ENCODE measurements at regions not wholly inside any gene's neighbourhood (a gene's known extent, or its start where the extent isn't known, plus 50 kb on each side); places are given as distances from the start of the nearest gene placed in this dataset.
"Not testable (repeated sequence)": the region's sequence is repeated elsewhere in the genome, so short reads cannot be mapped to it uniquely, and the experiment has no call there.

- H3K27ac ChIP-seq (ENCODE audit: low read depth, low read length), result no peak overlapping the region
- H3K9me3 ChIP-seq (ENCODE audit: insufficient read depth, low read depth, low read length), result peaks cover 23% of the 10 kb centered on the region; the same call in 1 of the 2 replicates
- no peaks in the 10 kb centered on the region for H3K27me3 ChIP-seq (ENCODE audit: insufficient read depth, low read length)
- no peak overlapping the region for H3K9ac ChIP-seq (ENCODE audit: low read depth, low read length)
- 100% methylated on average over 2 of the region's 3 CpGs for WGBS
- H3K4me1 ChIP-seq (ENCODE audit: insufficient read depth, low read length), result peaks cover 11% of the 10 kb centered on the region; the same call in 1 of the 2 replicates
- no peaks in the 10 kb centered on the region for H3K36me3 ChIP-seq (ENCODE audit: insufficient read depth, low read length)
- H3K4me3 ChIP-seq (ENCODE audit: low read length), result no peak overlapping the region
These were observed 1090.3 kb upstream of the CITED2 start for GRCh38 chr6:140464720-140465119.

GRCh38 chr6:140463312-140463710, 1088.9 kb upstream of the CITED2 start:
- Histone ChIP-seq H3K36me3 (ENCODE audit: insufficient read depth, low read length) (no peaks in the 10 kb centered on the region), H3K27me3 (ENCODE audit: insufficient read depth, low read length) (no peaks in the 10 kb centered on the region), H3K27ac (ENCODE audit: low read depth, low read length) (no peak overlapping the region), H3K4me1 (ENCODE audit: insufficient read depth, low read length) (peaks cover 11% of the 10 kb centered on the region; the same call in 1 of the 2 replicates), H3K9me3 (ENCODE audit: insufficient read depth, low read depth, low read length) (peaks cover 15% of the 10 kb centered on the region; the same call in 1 of the 2 replicates), H3K4me3 (ENCODE audit: low read length) (no peak overlapping the region), H3K9ac (ENCODE audit: low read depth, low read length) (no peak overlapping the region)
- 100% methylated on average over 1 of the region's 2 CpGs for WGBS

GRCh38 chr6:140462453-140463311, 1088.2 kb upstream of the CITED2 start:
- 89% methylated on average over 2 of the region's 3 CpGs for WGBS
- Histone ChIP-seq H3K9me3 (ENCODE audit: insufficient read depth, low read depth, low read length) (peaks cover 9% of the 10 kb centered on the region; the same call in 1 of the 2 replicates), H3K27me3 (ENCODE audit: insufficient read depth, low read length) (no peaks in the 10 kb centered on the region), H3K36me3 (ENCODE audit: insufficient read depth, low read length) (no peaks in the 10 kb centered on the region), H3K4me1 (ENCODE audit: insufficient read depth, low read length) (peaks cover 11% of the 10 kb centered on the region; the same call in 1 of the 2 replicates), H3K4me3 (ENCODE audit: low read length) (no peak overlapping the region), H3K9ac (ENCODE audit: low read depth, low read length) (no peak overlapping the region), H3K27ac (ENCODE audit: low read depth, low read length) (no peak overlapping the region)

GRCh38 chr6:140462076-140462452, 1087.6 kb upstream of the CITED2 start:
- no peak overlapping the region for H3K4me3 ChIP-seq (ENCODE audit: low read length)
- no peak overlapping the region for H3K27ac ChIP-seq (ENCODE audit: low read depth, low read length)
- no peaks in the 10 kb centered on the region for H3K36me3 ChIP-seq (ENCODE audit: insufficient read depth, low read length)
- H3K4me1 ChIP-seq (ENCODE audit: insufficient read depth, low read length), result peaks cover 11% of the 10 kb centered on the region; the same call in 1 of the 2 replicates
- H3K9ac ChIP-seq (ENCODE audit: low read depth, low read length), result no peak overlapping the region
- H3K9me3 ChIP-seq (ENCODE audit: insufficient read depth, low read depth, low read length), result peaks cover 3% of the 10 kb centered on the region; the same call in 1 of the 2 replicates
- no peaks in the 10 kb centered on the region for H3K27me3 ChIP-seq (ENCODE audit: insufficient read depth, low read length)

GRCh38 chr6:140460267-140460666, 1085.8 kb upstream of the CITED2 start:
- WGBS, result 95% methylated on average over 1 of the region's 1 CpG

DNA sequence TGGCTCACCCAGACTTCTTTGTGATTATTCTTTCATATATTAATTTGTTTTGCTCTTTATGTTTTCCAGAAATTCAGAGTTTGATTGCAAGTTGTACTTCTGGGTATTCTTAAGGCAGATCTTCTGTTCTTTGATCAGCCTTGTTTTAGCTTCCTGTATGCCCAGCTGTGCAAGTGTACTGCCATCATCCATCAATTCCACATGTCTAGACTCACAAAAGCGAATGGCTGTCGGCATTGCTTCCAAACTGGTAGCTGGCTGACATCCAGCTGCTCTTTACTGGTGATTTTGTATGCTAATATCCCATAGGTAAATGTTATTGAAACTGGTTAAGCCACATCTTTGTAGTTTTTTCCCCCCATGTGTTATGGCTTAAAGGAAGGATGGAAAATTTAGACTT, 1084.8 kb upstream of the CITED2 start:
- Histone ChIP-seq H3K9ac (ENCODE audit: low read depth, low read length) (no peak overlapping the region), H3K9me3 (ENCODE audit: insufficient read depth, low read depth, low read length) (no peaks in the 10 kb centered on the region), H3K36me3 (ENCODE audit: insufficient read depth, low read length) (no peaks in the 10 kb centered on the region), H3K27ac (ENCODE audit: low read depth, low read length) (no peak overlapping the region), H3K4me1 (ENCODE audit: insufficient read depth, low read length) (peaks cover 11% of the 10 kb centered on the region; the same call in 1 of the 2 replicates), H3K4me3 (ENCODE audit: low read length) (no peak overlapping the region), H3K27me3 (ENCODE audit: insufficient read depth, low read length) (no peaks in the 10 kb centered on the region)
- WGBS, result 96% methylated on average over 2 of the region's 2 CpGs

More at GRCh38 chr6:140460267-140460666, 1085.8 kb upstream of the CITED2 start:
- H3K27ac ChIP-seq (ENCODE audit: low read depth, low read length), result no peak overlapping the region
- H3K4me1 ChIP-seq (ENCODE audit: insufficient read depth, low read length), result peaks cover 11% of the 10 kb centered on the region; the same call in 1 of the 2 replicates
- no peaks in the 10 kb centered on the region for H3K36me3 ChIP-seq (ENCODE audit: insufficient read depth, low read length)
- H3K4me3 ChIP-seq (ENCODE audit: low read length), result no peak overlapping the region
- no peaks in the 10 kb centered on the region for H3K27me3 ChIP-seq (ENCODE audit: insufficient read depth, low read length)
- no peak overlapping the region for H3K9ac ChIP-seq (ENCODE audit: low read depth, low read length)
- H3K9me3 ChIP-seq (ENCODE audit: insufficient read depth, low read depth, low read length), result no peaks in the 10 kb centered on the region

- Histone ChIP-seq H3K9ac (ENCODE audit: low read depth, low read length) (no peak overlapping the region), H3K27me3 (ENCODE audit: insufficient read depth, low read length) (no peaks in the 10 kb centered on the region), H3K4me1 (ENCODE audit: insufficient read depth, low read length) (peaks cover 10% of the 10 kb centered on the region; the same call in 1 of the 2 replicates), H3K9me3 (ENCODE audit: insufficient read depth, low read depth, low read length) (no peaks in the 10 kb centered on the region), H3K4me3 (ENCODE audit: low read length) (no peak overlapping the region), H3K27ac (ENCODE audit: low read depth, low read length) (no peak overlapping the region), H3K36me3 (ENCODE audit: insufficient read depth, low read length) (no peaks in the 10 kb centered on the region)
These were observed 1071.8 kb upstream of the CITED2 start for GRCh38 chr6:140446241-140446640.

- 63% methylated on average over 2 of the region's 3 CpGs for WGBS
- Histone ChIP-seq H3K36me3 (ENCODE audit: insufficient read depth, low read length) (no peaks in the 10 kb centered on the region), H3K9ac (ENCODE audit: low read depth, low read length) (no peak overlapping the region), H3K4me3 (ENCODE audit: low read length) (no peak overlapping the region), H3K9me3 (ENCODE audit: insufficient read depth, low read depth, low read length) (no peaks in the 10 kb centered on the region), H3K27ac (ENCODE audit: low read depth, low read length) (no peak overlapping the region), H3K4me1 (ENCODE audit: insufficient read depth, low read length) (peaks cover 17% of the 10 kb centered on the region), H3K27me3 (ENCODE audit: insufficient read depth, low read length) (no peaks in the 10 kb centered on the region)
These were observed 1071.1 kb upstream of the CITED2 start for GRCh38 chr6:140445474-140446004.

GRCh38 chr6:140443112-140443511, 1068.7 kb upstream of the CITED2 start:
- 94% methylated on average over 5 of the region's 7 CpGs for WGBS
- not testable (repeated sequence) for H3K27me3 ChIP-seq (ENCODE audit: insufficient read depth, low read length); H3K36me3 ChIP-seq (ENCODE audit: insufficient read depth, low read length); H3K9me3 ChIP-seq (ENCODE audit: insufficient read depth, low read depth, low read length); H3K4me3 ChIP-seq (ENCODE audit: low read length); H3K27ac ChIP-seq (ENCODE audit: low read depth, low read length); H3K9ac ChIP-seq (ENCODE audit: low read depth, low read length)
- H3K4me1 ChIP-seq (ENCODE audit: insufficient read depth, low read length), result peaks cover 33% of the 10 kb centered on the region

- no peak overlapping the region for H3K4me3 ChIP-seq (ENCODE audit: low read length)
- H3K36me3 ChIP-seq (ENCODE audit: insufficient read depth, low read length), result no peaks in the 10 kb centered on the region
- H3K9me3 ChIP-seq (ENCODE audit: insufficient read depth, low read depth, low read length), result no peaks in the 10 kb centered on the region
- H3K9ac ChIP-seq (ENCODE audit: low read depth, low read length), result no peak overlapping the region
- H3K27ac ChIP-seq (ENCODE audit: low read depth, low read length), result peak overlapping the region; percentile 42; the same call in 1 of the 2 replicates
- WGBS, result 78% methylated on average over 6 of the region's 6 CpGs
- peaks cover 37% of the 10 kb centered on the region for H3K4me1 ChIP-seq (ENCODE audit: insufficient read depth, low read length)
- no peaks in the 10 kb centered on the region for H3K27me3 ChIP-seq (ENCODE audit: insufficient read depth, low read length)
These were observed 1066.8 kb upstream of the CITED2 start for GRCh38 chr6:140441256-140441655.

DNA sequence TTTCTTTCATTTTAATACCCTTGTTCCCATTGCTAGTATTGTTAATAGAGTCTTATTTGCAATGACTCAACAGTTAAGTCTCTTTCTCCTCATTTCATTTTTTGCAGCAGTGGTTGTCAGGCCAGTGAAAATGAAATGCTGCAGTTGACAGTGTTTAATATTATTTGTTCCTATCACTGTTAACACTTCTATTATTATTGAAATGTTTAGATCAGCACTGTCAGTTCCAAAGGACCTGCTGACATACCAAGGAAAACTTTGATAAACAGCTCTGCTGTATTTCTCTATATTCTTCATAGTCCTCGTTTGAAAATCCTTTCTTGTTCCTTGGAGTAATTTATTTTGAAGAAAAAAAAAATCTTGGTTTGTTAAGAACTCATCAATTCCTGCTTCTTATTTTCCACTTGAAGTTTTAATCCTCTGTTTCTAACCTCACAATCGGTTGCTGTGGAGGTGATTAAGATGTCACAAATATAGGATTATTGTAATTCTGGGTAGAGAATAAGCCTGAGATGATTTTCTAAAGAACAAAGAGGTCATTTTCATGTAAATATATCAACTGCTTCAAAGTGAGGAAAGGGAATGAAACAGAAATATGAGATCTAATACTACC, 1065.9 kb upstream of the CITED2 start:
- WGBS, result 17% methylated on average over 1 of the region's 2 CpGs
- H3K27me3 ChIP-seq (ENCODE audit: insufficient read depth, low read length), result no peaks in the 10 kb centered on the region
- peaks cover 41% of the 10 kb centered on the region for H3K4me1 ChIP-seq (ENCODE audit: insufficient read depth, low read length)
- H3K9me3 ChIP-seq (ENCODE audit: insufficient read depth, low read depth, low read length), result no peaks in the 10 kb centered on the region
- no peak overlapping the region for H3K9ac ChIP-seq (ENCODE audit: low read depth, low read length)
- H3K36me3 ChIP-seq (ENCODE audit: insufficient read depth, low read length), result no peaks in the 10 kb centered on the region
- peak overlapping the region; percentile 5; the same call in 1 of the 2 replicates for H3K27ac ChIP-seq (ENCODE audit: low read depth, low read length)
- no peak overlapping the region for H3K4me3 ChIP-seq (ENCODE audit: low read length)
